GM21390 (cell line): ENCODE measurements at regions not wholly inside any gene's neighbourhood (a gene's known extent, or its start where the extent isn't known, plus 50 kb on each side); places are given as distances from the start of the nearest gene placed in this dataset.

Source experiments
- ATAC-seq: cut with Tn5 transposase; IDR thresholded peaks from one replicate; pipeline ENCODE4 v1.9.1; 2021; ENCODE audit not compliant: unreplicated experiment

GRCh38 chr19:29098091-29098490 is 114.9 kb downstream of the UQCRFS1 start:
- no peak for ATAC-seq

DNA sequence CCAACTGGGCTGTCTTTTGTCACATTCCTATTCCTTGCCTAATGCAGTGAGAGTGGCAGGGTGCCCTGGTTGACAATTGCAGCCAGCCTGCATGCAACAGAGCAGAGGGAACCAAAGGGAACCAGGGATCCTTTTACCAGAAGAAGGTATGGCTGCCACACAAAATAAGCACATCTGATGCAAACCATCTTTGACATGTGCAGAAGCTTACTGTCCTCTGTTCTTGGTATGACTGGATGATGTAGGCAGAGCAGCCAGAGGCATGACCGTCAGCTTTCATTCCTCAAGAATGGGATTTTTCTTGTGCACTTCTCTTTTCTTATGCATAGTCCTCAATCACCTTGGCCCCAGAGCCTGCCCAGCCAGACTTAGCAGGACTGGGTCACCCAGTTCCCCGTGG is 116.1 kb downstream of the UQCRFS1 start:
- no peak for ATAC-seq

GRCh38 chr19:29093553-29093908 is 119.4 kb downstream of the UQCRFS1 start:
- ATAC-seq, result no peak

DNA sequence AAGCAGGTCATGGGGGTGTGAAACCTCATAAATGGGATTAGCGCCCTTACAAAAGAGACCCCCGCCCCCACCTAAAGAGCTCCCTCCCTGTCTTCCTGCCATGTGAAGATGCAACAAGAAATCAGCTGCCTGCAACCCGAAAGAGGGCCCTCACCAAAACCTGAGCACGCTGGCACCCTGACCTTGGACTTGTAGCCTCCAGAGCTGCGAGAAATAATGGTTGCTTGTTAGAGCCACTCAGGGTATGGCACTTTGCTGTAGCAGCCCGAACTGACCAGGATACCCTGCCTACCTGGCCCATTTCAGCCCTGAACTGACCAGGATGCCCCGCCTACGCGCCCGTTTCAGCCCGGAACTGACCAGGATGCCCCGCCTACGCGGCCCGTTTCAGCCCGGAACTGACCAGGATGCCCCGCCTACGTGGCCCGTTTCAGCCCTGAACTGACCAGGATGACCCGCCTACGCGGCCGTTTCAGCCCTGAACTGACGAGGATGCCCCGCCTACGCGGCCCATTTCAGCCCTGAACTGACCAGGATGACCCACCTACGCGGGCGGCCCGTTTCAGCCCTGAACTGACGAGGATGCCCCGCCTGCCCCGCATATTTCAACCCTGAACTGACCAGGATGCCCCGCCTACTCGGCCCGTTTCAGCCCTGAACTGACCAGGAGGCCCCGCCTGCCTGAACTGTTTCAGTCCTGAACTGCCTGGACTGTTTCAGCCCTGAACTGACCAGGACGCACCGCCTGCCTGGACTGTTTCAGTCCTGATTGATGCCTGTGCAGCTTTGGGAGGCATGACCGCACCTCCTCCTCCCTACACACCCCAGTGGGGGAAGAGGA is 120.0 kb downstream of the UQCRFS1 start:
- ATAC-seq, result no peak

- no peak for ATAC-seq
These were observed 122.0 kb downstream of the UQCRFS1 start for GRCh38 chr19:29090783-29091526.

DNA sequence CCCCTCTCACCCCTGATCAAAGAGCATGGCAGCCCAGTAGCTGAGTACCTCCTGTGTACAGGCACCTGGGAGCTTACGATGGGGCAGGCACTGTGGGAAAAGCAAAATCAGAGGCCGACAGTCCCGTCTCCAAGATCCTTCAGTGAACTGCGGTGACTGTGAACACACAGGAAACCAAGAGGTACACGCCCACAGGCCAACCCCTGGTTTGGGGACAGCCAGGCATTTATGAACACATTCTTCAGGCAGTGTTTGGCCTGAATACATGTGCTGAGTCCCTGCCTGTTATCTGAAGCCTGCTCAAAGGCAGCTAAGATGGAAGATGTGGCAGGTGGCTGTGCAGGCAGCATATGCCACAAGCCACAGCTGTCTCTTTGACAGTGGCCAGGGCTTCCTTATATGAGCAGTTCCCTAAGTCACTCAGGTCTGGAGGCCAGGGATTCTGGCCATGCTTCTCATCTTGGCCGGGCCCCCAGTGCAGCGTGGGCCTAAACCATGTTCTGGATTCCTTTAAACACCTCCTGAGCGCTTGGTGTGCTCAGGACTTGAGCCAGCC is 123.6 kb downstream of the UQCRFS1 start:
- no peak for ATAC-seq

- no peak for ATAC-seq
These were observed 124.2 kb downstream of the UQCRFS1 start for GRCh38 chr19:29088761-29089160.

DNA sequence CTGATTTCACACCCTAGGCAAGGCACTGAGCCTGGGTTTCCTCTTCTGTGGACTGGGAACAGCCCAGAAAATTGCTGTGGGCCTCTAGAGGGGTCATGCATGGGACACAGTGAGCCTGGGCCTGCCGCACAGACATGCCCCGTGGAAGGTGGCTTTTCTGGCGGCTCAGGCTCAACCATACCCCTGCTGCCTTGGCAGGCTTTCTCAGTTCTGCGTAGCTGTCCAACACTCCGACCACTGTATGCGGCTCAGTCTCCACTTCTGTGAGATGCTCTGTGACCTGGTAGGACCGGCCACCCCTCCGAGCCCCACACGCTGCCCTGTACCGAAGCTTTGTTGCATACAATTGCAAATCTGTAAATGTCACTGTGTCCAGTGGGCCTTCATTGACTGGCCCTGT is 126.3 kb downstream of the UQCRFS1 start:
- no peak for ATAC-seq

DNA sequence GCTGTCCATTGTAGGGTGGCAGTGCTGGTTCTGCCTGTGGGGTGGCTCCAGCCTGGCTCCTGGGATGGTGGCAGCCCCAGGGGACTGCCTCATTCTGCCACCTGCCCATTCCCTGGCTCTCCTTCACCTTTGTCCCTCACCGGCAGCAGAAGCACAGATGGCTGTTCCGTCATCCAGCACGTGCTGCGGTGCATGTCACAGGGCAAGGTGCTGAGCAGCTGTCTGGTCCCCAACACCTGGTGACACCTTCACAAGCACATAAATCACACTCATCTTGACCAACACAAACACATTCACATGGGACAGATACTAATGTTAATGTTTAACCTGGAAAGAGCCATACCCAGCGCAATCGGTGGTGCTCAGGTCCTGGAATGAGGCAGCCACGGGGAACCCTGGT is 126.8 kb downstream of the UQCRFS1 start:
- no peak for ATAC-seq

- no peak for ATAC-seq
These were observed 127.3 kb downstream of the UQCRFS1 start for GRCh38 chr19:29085630-29086029.

- no peak for ATAC-seq
These were observed 127.7 kb downstream of the UQCRFS1 start for GRCh38 chr19:29085206-29085605.

DNA sequence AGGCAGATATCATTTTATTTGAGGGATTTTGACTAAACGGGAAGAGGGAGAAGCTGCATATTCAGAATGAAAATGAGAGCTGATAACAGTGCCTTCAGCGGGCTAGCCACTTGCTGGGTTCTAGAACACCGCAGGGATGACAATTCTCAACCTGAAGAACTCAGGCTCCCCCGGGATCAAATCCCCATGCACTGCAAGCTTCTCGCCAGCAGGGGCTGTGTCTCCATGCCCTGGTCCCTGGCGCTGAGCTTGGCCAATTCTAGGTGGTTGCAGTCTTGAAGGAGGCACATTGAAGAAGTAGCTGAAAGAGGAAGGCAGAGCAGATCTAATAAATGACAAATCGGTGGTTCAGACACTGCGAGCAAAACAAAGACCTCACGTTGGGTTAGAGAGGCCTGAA is 128.7 kb downstream of the UQCRFS1 start:
- no peak for ATAC-seq

DNA sequence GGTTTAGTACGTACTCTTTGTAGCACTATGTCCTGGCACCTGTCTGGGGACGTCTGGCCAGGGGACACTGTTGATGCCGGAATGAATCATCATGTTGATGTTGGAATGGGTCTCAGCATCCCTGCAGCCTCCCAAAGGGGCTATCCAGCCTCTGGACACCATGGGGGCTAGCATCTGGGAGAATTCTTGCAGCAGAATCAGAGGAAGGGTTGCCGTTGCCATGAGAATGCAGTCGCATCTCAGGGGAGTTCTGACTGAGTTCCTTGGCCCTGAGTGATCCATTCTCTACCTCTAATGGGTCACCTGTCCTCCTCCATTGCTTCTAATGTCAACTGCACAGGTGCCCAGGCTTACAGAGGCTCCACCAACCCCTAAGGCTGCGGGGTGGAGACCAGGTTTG is 129.1 kb downstream of the UQCRFS1 start:
- ATAC-seq, result no peak

- ATAC-seq, result no peak
These were observed 133.5 kb downstream of the UQCRFS1 start for GRCh38 chr19:29079356-29080032.

GRCh38 chr19:29076963-29077362 is 136.0 kb downstream of the UQCRFS1 start:
- ATAC-seq, result no peak

- ATAC-seq, result no peak
These were observed 136.8 kb downstream of the UQCRFS1 start for GRCh38 chr19:29076161-29076560.

GRCh38 chr19:29075149-29075548 is 137.8 kb downstream of the UQCRFS1 start:
- ATAC-seq, result no peak

GRCh38 chr19:29074579-29074978 is 138.4 kb downstream of the UQCRFS1 start:
- no peak for ATAC-seq

GRCh38 chr19:29067831-29068230 is 145.1 kb downstream of the UQCRFS1 start:
- no peak for ATAC-seq

- ATAC-seq, result no peak
These were observed 150.2 kb downstream of the UQCRFS1 start for GRCh38 chr19:29062475-29063435.
